HEK293T (cell line): ENCODE measurements at regions not wholly inside any gene's neighbourhood (a gene's known extent, or its start where the extent isn't known, plus 50 kb on each side); places are given as distances from the start of the nearest gene placed in this dataset.

ENCODE experiments used
- ARNT ChIP-seq: fragments of 450-650 bp; IDR thresholded peaks from 2 replicates; pipeline ENCODE4 v1.6.1; 2017; ENCODE audit warnings: mild to moderate bottlenecking
- BHLHE40 ChIP-seq: fragments of 450-650 bp; IDR thresholded peaks from 2 replicates; pipeline ENCODE4 v1.6.1; 2016; ENCODE audit warnings: mild to moderate bottlenecking, moderate library complexity, borderline replicate concordance
- CTBP1 ChIP-seq: fragments of 450-650 bp; IDR thresholded peaks from 2 replicates; pipeline ENCODE4 v1.6.1; 2016; ENCODE audit warnings: borderline replicate concordance
- ELF4 ChIP-seq: fragments of 450-650 bp; IDR thresholded peaks from 2 replicates; pipeline ENCODE4 v1.6.1; 2017; ENCODE audit warnings: antibody characterized with exemption
- FOXA1 ChIP-seq: fragments of 450-650 bp; IDR thresholded peaks from 2 replicates; pipeline ENCODE4 v1.6.1; 2016; ENCODE audit warnings: mild to moderate bottlenecking
- FOXK2 ChIP-seq: fragments of 450-650 bp; IDR thresholded peaks from 2 replicates; pipeline ENCODE4 v1.6.1; 2016; ENCODE audit warnings: mild to moderate bottlenecking
- FOXM1 ChIP-seq: fragments of 450-650 bp; IDR thresholded peaks from 2 replicates; pipeline ENCODE4 v1.6.1; 2017; ENCODE audit warnings: mild to moderate bottlenecking, borderline replicate concordance
- HDGF ChIP-seq: fragments of 450-650 bp; IDR thresholded peaks from 2 replicates; pipeline ENCODE4 v1.6.1; 2017; ENCODE audit warnings: antibody characterized with exemption, borderline replicate concordance
- L3MBTL2 ChIP-seq: fragments of 450-650 bp; conservative IDR thresholded peaks from 2 replicates; pipeline ENCODE4 v1.6.1; 2016; ENCODE audit warnings: mild to moderate bottlenecking
- LEF1 ChIP-seq: fragments of 450-650 bp; IDR thresholded peaks from 2 replicates; pipeline ENCODE4 v1.6.1; 2017; ENCODE audit warnings: mild to moderate bottlenecking, borderline replicate concordance
- PKNOX1 ChIP-seq: fragments of 450-650 bp; IDR thresholded peaks from 2 replicates; pipeline ENCODE4 v1.6.1; 2016
- SP1 ChIP-seq: fragments of 450-650 bp; IDR thresholded peaks from 2 replicates; pipeline ENCODE4 v1.6.1; 2017
- SUZ12 ChIP-seq: fragments of 450-650 bp; IDR thresholded peaks from 2 replicates; pipeline ENCODE4 v1.6.1; 2016; ENCODE audit warnings: mild to moderate bottlenecking
- ZNF384 ChIP-seq: fragments of 450-650 bp; IDR thresholded peaks from 2 replicates; pipeline ENCODE4 v1.6.1; 2016

- TF ChIP-seq BHLHE40 (no peak), ELF4 (no peak), FOXK2 (no peak), SUZ12 (no peak), HDGF (no peak), FOXM1 (no peak), CTBP1 (no peak), SP1 (no peak), FOXA1 (no peak), PKNOX1 (no peak), L3MBTL2 (no peak), LEF1 (no peak), ZNF384 (no peak), ARNT (no peak)
Measured at GRCh38 chr4:31039382-31039781, 319.2 kb downstream of the PCDH7 start.
